Astrocyte of the spinal cord (primary cell): ENCODE measurements at regions not wholly inside any gene's neighbourhood (a gene's known extent, or its start where the extent isn't known, plus 50 kb on each side); places are given as distances from the start of the nearest gene placed in this dataset.

Experiments
- DNase-seq: peaks from one replicate; pipeline ENCODE4 v3.0.0; 2011; ENCODE audit warnings: low read depth, low spot score
- H3K4me3 ChIP-seq: 2 replicates; pipeline ENCODE4 v1.5.1; 2011; ENCODE audit warnings: low read depth, mild to moderate bottlenecking, low read length, moderate library complexity
- CTCF ChIP-seq: IDR thresholded peaks from 2 replicates; pipeline ENCODE4 v1.5.1; 2012; ENCODE audit warnings: low read depth, mild to moderate bottlenecking, low read length, inconsistent platforms
- in situ Hi-C: cut with HindIII; loops from 2 replicates; pipeline ENCODE4 v1.10.0; 2017; ENCODE audit warnings: low sequenced_read_pairs

- in situ Hi-C loops: no loop called here
- TF ChIP-seq CTCF: no peak
- no peak overlapping the region for H3K4me3 ChIP-seq
- DNase-seq: no peak
Observed at GRCh38 chr12:102760322-102760721, 156.7 kb downstream of the PAH start.

GRCh38 chr12:102759466-102759865 is 157.6 kb downstream of the PAH start:
- no peak for DNase-seq
- no peak for TF ChIP-seq CTCF
- in situ Hi-C loops: no loop called here
- no peak overlapping the region for H3K4me3 ChIP-seq

DNA sequence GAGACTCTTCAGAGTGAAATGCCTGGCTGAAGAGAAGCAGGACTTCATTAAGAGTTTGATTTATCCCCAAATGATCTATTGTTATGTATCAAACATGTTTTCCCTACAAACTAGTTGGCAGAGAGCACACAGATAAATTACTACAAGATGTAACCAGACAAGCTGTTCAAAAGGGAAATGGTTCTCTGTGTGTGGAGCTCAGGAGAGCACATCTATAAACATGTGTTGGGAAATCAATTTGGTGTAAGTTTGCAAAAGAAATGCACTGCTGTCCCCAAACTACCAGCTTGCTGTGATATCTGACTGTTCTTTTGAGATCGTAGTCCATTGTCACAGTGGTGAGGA is 159.2 kb downstream of the PAH start:
- no peak for DNase-seq
- no peak for TF ChIP-seq CTCF
- in situ Hi-C loops: no loop called here
- no peak overlapping the region for H3K4me3 ChIP-seq

DNA sequence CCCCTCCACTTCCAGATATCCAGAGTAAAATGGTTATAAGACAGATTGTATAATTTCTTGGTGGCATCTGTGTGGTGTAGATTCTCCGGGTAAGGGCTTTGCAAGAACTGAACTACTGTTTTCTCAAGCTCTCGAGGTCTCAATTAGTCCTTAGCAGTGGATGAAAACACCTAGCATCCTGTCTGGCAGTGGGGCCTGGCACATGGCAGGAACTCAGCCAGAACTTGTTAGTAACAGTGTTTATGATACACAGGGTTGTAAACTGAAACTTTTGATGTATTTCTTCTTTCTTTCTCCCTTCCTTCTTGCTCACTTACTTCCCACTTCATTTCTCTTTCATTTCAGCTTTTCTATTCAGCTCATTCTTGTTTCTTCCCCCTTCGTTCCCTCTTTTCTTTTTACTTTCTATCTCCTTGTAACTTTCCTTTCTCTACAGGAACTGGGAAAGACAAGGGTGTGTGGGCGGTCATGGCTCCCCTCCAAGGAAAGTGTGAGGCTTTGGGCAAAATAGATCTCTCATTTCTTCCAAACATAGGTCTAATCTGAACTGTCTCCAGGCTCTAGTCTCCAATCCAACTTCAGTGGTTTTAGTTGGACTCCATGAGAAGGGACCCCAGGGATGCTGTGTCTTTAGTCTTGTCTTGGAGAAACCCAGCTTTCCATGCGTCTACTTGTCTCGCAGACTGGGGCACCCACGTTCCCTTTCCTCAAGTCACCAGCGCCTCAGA is 159.7 kb downstream of the PAH start:
- TF ChIP-seq CTCF: no peak
- no peak overlapping the region for H3K4me3 ChIP-seq
- in situ Hi-C loops: no loop called here
- DNase-seq: no peak

- no peak for TF ChIP-seq CTCF
- H3K4me3 ChIP-seq: no peak overlapping the region
- in situ Hi-C loops: no loop called here
- no peak for DNase-seq
Observed at GRCh38 chr12:102756530-102756929, 160.5 kb downstream of the PAH start.

GRCh38 chr12:102755266-102755665 is 161.8 kb downstream of the PAH start:
- TF ChIP-seq CTCF: no peak
- in situ Hi-C loops: no loop called here
- DNase-seq: no peak
- H3K4me3 ChIP-seq: no peak overlapping the region

DNA sequence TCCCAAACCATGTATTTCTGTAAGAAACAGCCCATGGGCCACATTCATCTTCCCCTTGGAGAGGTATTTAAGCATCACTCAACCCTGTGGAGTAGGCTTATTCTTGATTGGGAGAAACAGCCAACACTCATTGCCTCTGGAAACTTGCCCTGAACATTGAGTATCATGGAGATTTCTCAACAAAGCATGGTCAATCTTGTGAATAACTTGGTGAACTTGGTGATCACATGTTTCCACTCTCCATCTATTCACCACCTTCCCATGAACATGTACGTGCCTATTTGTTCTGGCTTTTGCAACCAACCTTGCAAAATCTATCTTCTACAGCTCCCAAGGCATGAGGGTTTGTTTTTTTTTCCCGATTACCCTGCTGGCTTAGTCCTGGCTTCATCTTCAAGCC is 163.2 kb downstream of the PAH start:
- H3K4me3 ChIP-seq: no peak overlapping the region
- in situ Hi-C loops: no loop called here
- no peak for DNase-seq
- TF ChIP-seq CTCF: no peak
